HG03280 (cell line): ENCODE measurements at regions not wholly inside any gene's neighbourhood (a gene's known extent, or its start where the extent isn't known, plus 50 kb on each side); places are given as distances from the start of the nearest gene placed in this dataset.

Experiments
- ATAC-seq: cut with Tn5 transposase; IDR thresholded peaks from one replicate; pipeline ENCODE4 v1.9.1; 2021; ENCODE audit warnings: mild to moderate bottlenecking, moderate library complexity; ENCODE audit not compliant: unreplicated experiment

DNA sequence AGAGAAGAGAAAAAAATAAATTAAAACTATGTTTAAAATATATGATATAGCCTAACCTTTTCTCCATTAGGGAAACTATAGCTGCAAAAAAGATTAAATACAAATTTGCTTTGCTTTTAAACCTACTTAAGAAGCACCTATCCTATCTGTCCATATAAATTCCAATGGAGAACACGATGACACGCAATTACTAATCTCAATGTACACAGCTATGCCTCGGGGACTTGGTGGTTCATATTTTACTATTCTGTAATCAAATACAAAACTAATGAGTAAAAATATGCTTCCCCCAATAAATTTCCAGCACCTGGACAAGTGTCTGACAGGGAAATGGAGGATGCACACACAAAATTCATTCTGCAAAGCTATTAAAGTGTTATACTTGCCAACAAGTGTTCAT lies 386.4 kb downstream of the LMO4 start:
- ATAC-seq, result no peak

DNA sequence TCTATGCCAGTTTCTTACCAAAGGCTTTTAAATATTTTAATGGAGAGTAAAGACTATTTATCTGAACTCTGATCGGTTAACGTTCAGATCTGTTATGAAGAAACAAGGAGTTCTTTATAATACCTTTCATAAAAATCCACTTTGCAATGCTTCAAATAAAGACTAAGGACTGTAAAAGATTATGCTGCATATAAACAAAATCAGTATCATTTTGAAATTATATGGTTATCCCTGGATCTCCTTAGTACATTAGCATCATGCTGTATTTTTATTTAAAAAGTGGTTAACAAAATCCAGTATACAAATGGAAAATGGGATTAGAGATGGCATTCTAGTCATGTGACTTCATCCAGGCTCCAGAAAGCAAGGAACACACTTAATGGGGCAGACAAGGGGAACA lies 386.8 kb downstream of the LMO4 start:
- no peak for ATAC-seq

DNA sequence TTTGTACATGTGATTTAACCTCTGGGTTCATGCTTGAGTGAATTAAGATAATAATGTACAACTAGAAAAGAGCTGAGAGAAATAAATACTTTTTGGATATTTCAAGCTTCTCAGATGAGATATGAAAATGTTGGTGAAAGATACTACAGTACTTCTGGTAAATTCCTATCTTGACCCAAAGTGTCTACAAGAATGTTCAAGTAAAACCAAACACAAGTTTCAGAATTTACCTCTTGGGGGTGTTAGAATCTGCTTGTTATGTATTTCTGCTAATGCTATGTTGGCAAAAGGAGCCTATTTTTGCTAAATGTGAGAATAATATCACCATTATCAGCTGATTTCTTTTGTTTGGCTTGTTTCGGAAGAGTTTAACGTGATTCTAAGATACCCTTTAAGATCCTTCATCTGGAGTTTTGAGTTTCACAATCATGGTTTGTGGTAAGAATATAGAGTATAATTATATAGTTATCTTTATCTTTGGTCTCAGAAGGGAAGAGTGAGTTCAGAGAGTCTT lies 388.5 kb downstream of the LMO4 start:
- no peak for ATAC-seq

DNA sequence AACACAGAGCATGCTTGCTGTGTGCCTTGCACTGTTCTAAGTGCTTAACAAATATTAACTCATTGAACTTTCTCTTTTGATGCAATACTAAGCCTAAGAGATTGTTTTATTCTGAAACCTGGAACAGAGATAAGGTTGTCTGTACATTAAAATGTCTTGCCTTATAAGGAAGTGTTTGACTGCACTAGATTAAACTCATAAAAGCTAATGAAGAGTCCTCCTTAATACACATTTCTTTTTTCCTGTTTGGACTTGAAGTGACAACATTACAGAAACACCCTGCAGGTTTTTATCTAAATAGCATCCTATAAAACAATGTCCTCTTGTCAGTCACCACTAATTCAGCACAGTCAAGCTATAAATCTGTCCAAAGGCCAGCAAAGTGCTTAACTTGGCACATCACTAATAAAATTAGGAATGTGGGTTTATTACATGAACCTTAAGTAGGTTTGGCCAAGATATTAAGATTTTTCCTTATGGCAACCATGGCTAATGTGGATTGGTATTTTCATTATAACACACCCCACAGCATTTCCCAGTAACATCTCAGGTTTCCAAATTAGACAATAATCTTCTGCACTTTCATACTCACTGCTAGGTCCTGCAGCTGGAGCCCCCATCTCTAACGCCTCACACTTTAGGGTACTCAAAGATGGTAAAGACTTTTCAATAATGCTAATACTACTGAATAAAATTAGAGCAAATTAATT lies 389.7 kb downstream of the LMO4 start:
- no peak for ATAC-seq

DNA sequence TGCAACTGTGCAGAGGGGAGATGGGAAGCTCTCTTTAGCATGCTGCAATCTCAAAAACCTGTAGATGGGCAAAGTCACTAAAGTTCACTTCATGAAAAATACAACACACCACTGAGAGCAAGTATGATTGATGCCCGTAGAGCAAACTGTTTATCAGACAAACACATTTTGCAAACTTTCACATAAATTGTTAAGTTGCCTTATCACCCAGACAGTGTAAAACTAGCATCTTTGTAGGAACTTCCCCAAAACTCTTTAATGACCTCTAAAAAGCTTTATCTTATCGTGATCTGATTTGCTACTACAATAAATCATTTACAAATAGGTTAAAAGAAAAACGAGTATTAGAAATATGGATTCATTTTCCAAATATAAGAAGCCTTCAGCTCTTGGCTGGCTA lies 391.0 kb downstream of the LMO4 start:
- ATAC-seq, result no peak

DNA sequence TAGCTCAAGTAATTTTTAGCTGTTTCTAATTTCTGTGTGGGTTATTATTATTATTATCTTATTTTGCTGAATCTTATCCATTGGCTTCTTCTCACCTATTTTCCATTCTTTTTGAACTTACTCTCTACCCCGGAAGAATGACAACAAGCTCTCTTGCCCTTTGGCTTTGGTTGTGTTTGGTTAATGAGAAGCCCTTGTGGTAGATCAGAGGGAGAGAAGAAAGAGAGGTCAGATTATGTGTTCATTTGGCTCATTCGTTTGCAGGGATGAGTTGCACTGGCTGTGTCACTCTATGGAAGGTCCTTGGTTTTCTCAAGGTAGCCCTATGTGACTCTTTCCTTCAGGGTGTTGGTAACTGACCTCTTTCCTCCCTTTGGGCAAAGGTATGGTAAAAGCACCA lies 391.9 kb downstream of the LMO4 start:
- no peak for ATAC-seq

DNA sequence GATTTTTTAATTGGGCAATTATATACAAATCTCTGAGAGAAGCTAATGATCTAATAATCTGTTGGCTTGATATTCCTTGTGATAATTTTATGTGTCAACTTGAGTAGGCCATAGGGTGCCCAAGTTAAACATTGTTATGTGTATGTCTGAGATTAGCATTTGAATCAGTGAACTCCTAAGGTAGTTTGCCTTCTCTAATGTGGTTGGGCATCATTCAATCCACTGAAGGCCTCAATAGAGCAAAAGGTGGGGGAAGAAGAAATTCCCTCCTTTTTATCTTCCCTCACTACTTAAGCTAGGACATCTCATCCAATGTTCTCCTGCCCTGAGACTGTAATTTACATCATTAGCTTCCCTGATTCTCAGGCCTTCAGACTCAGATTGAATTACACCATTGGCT lies 394.5 kb downstream of the LMO4 start:
- no peak for ATAC-seq

DNA sequence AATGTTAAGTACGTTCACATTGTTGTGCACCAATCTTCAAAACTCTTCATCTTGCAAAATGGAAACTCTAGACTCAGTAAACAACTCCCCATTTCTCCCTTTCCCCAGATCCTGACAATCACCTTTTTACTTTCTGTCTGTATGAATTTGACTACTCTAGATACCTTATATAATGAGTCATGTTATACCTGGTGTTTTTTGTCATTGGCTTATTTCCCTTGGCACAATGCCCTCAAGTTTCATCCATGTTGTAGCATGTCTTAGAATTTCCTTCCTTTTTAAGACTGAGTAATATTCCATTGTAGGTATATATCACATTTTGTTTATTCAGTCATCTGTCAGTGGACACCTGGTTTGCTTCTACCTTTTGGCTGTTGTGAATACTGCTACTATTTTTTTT lies 399.5 kb downstream of the LMO4 start:
- ATAC-seq, result no peak

DNA sequence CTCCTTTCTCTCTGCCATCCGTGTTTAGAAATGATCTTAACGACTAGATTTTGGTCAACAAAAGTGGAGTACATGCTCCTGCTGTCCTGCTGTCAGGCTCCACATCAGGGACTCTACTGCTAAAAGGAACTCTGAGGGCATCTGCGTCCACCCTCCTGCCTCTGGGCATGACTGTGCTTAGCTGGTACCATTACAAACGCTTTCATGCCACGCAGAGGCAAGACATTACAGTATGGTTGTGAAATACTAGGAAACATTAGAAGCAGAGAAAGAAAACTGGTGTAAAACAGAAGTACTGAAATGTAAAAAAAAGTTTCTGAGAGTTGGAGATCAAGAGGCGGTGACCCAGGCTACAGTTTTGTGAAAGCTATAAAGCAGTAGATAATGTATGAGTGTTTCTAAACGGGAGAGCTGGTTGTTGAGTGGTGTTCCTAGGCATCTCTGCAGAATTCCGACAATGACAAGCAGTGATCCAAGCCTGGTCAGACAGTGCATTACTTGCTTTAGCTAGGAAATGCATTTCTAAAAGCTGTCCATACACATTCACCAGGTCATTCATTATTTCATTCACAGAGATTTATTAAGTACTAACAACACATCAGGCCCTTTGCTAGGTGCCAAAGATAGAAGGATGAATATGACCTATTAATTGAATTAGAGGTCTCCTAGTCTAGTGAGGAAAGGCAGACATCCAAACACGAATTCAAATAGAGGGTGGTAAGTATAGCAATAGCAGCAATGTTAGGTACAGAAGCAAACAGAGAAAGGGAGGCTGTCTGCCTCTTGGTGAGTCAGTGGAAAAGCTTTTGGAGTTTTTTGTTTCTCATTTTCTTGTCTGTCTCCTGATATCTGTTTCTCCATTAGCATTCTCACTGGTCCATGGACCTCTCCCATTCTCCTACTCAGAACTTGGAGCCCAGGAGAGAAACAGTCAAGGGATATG lies 401.9 kb downstream of the LMO4 start:
- ATAC-seq, result no peak

DNA sequence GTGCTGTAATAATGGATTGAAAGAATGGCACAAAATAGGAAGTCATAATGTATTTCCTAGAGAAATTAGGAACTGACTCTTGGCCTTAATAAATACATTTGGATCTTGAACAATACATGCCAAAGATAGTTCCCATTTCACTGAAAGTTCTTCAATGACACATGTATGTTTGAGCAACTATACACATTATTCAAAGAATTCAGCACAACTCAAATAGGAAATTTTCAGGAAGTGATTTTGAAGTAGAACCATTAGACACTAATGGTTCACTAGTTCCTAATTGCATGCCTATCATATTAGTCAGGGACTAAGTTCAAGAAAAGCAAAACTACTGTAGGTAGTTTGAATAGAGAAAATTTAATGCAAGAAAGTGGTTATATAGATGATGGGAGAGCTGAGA lies 404.7 kb downstream of the LMO4 start:
- ATAC-seq, result no peak

DNA sequence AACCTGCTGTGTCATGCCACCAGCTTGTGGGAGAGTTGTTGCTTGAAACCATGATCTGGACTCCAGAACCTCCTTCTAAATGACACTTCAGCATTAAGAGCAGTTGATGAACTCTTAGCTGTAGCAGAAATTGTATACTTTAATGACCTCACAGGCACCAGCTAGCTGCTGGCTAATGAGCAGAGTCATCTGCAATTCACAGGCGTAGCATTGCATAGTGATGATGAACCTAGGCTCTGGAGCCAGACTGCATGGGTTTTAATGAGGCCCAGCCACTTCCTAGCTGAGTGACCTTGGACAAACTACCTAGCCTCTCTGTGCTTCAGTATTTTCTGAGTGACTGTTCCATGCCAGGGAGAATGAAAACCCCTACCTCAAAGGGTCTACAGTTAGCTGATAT lies 407.1 kb downstream of the LMO4 start:
- ATAC-seq, result no peak

DNA sequence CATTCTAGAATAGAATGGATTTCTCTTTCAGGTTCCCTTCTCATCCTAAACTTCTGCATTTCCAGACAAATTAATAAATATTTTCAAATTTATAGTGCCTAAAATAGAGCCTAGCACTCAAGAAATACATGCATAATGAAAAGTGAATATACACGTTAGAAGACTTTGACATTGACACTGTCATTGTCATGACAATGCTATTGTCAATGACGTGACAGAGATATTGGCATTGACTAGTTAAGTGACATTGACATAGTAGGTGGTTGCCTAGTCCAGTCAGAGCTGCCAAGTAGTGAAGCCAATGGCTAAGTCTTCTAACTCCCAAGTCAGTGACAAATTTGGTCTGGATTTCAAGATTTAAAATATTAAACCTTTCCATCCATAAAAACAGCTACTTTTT lies 410.5 kb downstream of the LMO4 start:
- ATAC-seq, result no peak

DNA sequence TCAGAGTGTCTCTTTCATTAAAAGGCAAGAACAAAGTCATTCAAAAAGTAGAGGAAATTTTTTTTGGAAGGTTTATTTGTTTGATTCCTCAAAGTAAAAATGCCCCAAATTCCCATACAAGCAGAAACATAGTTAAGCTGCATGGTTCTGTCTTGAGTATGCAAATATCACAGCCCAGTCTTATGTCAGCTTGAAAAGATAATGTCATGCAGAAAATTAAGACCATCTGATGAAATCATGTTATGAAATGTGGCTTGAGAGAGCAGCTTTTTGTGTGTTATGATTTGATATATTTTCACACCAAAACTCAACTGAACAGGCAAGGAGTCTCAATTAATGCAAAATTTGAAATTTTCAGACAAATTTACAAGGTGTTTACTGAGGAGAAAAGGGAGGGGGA lies 411.0 kb downstream of the LMO4 start:
- ATAC-seq, result no peak

DNA sequence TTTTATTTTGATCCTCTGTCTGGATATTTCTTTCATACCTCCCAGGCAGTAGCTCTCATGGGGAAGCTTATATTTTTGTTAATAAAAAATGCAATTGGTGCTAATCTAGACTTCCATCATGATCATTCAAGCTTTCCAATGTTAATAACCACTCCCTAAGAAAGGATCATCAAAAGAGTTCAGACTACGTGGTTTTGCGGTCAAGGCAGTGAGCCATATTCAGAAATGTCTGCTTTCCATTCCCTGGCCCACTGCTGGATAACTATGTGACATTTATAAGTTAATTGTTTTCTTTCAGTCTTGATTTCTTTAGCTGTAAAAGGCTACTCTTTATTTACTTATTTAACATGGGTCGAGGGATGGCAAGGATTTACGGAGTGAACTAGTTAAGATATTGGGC lies 414.6 kb downstream of the LMO4 start:
- no peak for ATAC-seq

DNA sequence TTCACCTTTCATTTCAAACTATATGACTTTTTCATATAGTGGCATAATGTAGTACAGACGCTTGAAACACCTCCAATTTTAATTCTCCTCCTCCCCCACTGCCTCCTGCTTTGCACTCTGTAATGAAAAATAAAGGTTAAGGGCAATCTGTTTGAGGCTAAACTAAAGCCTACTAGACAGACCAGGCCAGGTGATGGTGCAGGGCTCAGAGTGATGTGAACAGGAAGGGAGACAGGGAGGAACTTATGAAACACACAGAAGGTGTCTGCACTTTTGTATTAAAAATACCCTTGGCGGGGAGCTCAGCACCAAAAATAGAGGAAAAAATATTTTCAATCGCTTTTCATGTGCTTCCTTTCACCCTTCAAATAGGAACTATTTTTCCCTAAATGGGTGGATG lies 415.4 kb downstream of the LMO4 start:
- no peak for ATAC-seq

DNA sequence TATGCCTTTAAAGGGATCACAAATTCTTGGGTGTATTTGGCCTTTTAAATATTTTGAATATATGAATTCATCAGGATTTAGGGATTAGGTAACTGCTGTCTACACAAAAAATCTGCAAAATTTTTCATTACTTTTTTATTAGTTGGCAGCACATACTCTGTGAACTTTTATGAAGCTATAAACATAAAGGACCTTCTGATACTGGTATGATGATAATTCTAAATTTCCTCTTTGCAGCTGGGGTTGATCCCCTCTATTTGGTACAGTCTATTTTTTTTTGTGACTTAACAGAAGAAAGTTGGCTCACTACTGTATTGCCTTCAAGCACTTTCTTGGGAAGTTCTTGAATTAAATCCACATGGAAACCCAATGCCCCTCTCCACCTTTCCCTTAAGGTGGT lies 416.1 kb downstream of the LMO4 start:
- no peak for ATAC-seq

DNA sequence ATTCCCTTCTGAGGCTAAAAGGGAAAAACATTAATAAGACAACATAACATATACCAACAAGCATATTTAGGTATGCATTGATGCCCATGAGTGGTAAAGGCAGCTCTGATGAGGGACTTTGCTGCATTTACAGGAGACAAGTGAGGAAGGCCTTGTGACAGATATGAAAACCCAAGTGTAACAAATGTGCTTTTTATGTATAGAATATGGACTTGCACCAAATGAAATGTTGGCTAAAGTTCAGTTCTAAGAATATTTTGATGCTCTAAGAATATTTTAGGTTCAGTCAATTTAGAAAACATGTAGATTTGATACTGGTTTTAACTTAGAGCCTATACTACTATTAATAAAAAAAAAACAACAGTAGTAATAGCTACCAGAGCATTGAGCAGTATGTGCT lies 424.7 kb downstream of the LMO4 start:
- ATAC-seq, result no peak

DNA sequence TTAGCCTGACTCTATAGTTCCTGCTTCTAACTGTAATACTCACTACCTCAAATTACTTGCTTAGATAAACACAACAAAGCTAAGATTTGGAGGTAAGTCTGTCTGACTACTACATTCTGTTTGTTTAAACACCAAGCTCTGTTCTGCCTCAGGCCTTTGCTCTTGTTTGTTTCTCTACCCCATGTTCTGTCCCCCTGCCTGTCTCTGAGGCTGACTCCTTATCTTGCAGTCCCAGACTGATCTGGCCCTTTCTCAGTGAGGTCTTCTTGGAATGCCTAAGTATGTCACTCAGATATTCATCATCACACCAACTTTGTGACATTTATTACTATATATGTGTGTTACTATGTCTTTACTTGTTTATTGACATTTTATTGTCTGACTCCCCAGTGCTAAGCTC lies 425.5 kb downstream of the LMO4 start:
- ATAC-seq, result no peak

DNA sequence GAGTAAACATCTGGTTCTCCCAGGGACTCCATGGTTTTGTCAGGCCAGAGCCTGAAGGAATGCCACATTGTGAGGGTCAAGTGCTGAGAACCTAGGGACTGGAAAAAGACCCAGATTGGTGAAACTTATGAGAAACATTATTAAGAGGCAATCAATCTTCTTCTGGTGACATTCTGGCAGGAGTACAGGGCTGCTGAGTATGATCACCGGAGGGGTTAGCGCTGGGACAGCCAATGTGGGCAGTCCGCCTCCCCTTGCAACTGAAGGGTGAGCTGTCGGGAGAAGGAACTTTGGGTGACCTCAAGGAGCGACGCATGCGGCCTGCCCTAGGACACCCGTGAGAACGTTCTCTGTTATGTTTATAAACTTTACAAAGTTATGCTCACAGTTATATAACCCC lies 429.0 kb downstream of the LMO4 start:
- ATAC-seq, result no peak

DNA sequence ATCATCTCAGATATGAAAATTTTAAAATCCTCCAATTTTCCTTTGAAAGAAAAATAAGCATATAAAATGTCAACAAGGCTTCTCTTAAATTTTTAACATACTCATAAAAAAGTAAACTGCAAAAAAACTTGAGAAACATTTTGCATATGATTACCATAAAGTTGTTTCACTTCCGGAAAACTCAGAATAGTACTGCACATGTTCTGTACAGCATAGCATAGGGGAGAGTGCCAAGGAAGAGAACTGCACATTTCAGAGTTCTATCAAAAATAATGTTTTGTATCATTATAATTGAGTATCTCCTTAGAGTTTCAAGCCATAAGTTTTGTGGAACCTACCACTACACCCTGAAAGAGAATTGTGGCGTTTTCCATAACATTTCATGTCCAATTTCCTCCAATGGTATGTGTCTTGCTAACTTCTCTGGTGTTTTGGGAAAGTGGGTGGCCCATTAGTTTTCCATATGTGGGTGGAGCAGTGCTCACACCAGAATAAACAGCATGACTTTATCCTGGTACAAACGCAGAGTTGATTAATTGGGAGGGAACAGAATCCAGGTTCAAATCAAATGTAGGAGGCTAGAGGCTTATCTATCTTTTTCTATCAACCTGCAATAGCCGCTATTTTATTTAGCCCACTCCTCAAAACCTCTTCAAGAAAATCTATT lies 430.9 kb downstream of the LMO4 start:
- no peak for ATAC-seq

DNA sequence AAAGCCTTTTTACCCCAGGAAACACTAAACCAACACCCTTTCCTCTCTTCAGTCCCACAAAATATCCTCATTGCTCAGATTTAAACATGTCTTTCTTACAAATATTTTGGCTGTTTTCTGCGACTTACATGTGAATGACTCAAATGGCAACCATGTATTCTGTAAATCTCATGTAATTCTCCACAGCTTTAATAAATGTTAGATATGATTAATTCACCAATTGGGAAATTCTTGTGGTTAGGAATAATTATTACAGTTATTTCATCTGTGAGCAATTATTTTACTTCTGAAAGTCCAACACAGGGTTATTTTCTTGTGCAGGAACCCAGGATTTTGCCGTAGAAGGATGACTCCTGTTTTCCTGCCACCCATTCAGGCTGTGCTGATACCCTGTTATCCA lies 431.5 kb downstream of the LMO4 start:
- no peak for ATAC-seq

DNA sequence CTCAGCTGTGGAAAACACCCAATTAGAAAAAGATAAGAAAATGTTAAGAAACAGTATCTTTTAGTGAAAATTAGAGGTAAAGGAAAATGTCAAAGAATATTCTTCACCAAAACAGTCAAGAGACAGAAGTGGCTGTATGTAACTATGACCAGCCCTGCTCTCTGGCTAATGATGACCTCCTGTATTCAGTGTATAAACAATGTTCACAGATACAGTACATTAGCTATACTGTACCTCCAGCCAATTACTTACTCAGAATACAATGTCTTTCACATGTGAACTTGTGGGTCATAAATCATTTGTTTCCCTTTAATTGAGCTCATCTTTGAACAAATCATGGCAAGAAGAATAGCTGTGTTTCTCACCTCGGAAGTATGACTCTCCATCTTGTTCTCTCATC lies 432.0 kb downstream of the LMO4 start:
- ATAC-seq, result no peak
